GM20000 (cell line): ENCODE measurements at regions not wholly inside any gene's neighbourhood (a gene's known extent, or its start where the extent isn't known, plus 50 kb on each side); places are given as distances from the start of the nearest gene placed in this dataset.
"Not testable (repeated sequence)": the region's sequence is repeated elsewhere in the genome, so short reads cannot be mapped to it uniquely, and the experiment has no call there.

Experiments used
- DNase-seq: peaks from one replicate; pipeline ENCODE4 v3.0.0; 2012; ENCODE audit warnings: low spot score
- TF ChIP-seq, protein P1 (sequence below): IDR thresholded peaks from 2 replicates; pipeline ENCODE4 v1.5.1; 2012; ENCODE audit warnings: mild to moderate bottlenecking, control low read depth; ENCODE audit errors: extremely low read depth, missing control alignments

DNA sequence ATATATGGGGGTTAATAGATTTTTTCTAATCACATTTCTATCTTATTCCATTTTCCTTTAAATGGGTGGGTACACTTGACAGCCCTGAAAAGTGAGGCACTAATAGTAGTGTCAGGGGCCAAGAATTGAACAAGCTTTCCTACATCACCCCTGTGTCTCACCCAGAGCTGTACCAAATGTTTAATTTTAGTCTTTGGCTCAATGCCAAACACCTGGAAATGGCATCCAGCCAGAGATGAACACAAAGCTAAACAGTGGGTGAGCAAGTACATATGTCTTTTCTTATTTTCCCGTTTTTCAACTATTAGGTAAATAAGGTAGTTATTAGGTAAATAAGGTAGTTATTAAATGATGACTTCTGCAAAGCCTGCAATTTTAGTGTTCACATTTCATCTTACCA lies 276.3 kb upstream of the ERBB4 start:
- no peak for DNase-seq
- TF ChIP-seq, protein P1, sequence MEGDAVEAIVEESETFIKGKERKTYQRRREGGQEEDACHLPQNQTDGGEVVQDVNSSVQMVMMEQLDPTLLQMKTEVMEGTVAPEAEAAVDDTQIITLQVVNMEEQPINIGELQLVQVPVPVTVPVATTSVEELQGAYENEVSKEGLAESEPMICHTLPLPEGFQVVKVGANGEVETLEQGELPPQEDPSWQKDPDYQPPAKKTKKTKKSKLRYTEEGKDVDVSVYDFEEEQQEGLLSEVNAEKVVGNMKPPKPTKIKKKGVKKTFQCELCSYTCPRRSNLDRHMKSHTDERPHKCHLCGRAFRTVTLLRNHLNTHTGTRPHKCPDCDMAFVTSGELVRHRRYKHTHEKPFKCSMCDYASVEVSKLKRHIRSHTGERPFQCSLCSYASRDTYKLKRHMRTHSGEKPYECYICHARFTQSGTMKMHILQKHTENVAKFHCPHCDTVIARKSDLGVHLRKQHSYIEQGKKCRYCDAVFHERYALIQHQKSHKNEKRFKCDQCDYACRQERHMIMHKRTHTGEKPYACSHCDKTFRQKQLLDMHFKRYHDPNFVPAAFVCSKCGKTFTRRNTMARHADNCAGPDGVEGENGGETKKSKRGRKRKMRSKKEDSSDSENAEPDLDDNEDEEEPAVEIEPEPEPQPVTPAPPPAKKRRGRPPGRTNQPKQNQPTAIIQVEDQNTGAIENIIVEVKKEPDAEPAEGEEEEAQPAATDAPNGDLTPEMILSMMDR: no peak

DNA sequence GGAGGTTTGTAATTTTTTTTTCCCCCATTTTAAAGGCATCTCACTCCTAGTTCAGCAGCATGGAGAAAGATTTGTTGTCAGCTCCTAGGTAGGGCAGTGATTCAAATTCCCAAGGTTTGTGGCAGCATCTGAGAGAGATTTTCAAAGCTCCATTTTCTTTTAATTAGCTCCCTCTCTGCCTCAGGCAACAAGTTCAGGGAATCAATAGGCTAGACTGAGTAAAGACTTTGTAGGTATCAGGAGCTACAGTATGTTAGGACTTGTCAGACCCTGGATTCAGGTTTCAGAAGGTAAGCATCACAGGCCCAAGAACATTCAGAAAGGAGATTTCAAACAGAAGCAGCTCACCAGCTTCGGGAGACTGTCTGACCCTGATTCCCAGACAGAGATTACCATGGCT lies 273.3 kb upstream of the ERBB4 start:
- TF ChIP-seq, protein P1: no peak

DNA sequence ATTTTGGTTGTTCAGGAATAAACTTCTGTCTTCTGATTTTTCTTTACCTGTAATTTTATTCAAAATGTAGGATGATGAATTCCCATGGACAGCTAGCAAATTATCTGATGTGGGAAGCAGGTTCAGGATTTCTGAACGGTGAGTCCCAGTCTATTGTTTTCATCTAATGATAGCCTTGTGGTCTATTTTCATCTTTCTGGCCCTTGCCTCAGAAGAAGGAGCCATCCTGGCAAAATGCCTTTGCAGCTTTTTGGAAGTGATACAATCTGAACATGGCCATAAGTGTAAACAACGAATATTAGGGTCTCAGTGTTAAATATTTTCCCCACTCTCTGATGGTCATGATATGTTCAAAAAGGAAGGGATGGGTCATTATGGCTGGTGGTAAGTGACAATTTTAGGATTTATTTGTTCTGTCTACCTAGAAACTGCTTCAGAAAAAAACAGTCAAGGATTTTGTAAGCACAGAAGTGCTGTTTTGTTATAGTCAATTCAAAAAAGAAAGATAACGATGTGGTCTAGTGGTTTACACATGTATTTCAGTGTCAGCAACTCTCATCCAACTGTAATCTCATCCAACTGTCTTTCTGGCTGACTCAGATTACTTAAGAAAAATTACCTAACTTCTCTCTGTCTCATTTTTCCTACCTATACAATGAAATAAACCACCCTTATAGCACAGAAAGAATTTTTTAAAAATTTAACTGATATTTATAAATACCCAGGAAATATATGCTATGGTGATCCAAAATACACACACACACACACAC lies 272.6 kb upstream of the ERBB4 start:
- no peak for DNase-seq
- TF ChIP-seq, protein P1: no peak

More for the DNA sequence above, 273.3 kb upstream of the ERBB4 start:
- no peak for DNase-seq

DNA sequence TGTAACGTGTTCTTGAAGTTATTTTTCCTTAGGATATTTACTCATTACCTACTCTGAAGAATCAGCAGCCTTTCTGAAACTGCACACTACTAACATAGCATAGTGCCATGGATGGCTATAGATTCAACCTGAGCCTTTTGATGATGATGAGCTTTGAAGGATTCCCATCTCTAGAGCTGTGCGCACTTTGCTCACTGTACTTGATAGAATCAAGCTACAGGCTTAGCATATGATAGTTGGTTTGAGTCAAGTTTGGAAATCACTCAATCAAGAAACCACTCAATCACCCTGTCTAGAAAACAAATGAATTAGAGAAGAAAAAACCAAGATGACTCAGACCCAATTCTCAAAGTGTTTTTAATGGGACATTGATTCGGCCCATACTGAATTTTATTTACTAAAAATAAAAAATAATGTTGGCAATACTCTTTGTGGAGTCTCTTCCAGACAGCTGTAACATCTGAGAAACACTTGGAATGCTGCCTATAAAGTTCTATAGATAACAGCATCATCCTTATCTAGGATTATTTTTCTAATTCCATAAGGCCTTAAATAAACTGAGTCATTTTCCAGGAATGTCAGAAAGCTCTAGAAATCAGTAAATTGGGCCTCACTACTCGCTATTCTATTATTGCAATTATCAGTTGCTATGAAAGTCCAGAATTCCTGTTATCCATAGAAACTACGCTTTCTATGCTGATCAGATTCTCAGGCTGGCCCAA lies 259.0 kb upstream of the ERBB4 start:
- DNase-seq: no peak
- TF ChIP-seq, protein P1: no peak

DNA sequence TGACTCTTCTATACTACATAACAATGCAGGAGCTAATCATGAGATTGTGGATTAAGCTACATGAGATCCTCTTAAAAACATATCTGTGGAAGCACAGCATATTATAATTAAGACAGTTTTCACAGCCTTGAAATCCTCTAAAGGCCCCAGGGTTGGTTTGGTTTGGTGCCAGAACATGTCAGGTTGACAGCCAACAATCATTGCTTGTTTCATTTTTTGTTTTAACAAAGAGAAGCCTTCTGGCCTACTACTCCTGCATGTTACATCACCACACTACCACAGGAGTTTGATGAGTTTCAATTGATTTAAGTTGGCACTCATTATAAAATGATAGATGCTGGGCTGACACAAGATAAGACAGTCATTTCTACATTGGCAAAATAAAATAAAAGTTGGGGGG lies 255.9 kb upstream of the ERBB4 start:
- DNase-seq: no peak
- TF ChIP-seq, protein P1: no peak

DNA sequence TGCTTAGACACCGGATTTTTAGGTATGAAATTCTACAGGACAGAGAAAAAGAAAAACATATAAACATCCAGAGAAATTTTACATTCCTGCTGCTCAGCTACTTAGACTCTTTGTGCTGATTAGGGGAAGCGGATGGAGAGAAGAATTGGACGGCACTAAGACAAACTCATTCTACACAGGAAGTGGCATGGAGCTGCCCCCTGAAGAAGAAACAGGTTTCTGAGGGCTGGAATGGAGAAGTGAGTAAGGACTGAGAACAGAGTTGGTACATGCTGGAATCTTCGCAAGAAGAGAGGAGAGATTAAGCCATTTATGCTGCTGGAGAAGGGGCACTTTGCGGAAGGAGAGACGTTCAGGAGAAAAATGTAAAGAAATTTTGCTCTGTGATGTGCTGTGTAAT lies 253.0 kb upstream of the ERBB4 start:
- no peak for DNase-seq
- TF ChIP-seq, protein P1: no peak

DNA sequence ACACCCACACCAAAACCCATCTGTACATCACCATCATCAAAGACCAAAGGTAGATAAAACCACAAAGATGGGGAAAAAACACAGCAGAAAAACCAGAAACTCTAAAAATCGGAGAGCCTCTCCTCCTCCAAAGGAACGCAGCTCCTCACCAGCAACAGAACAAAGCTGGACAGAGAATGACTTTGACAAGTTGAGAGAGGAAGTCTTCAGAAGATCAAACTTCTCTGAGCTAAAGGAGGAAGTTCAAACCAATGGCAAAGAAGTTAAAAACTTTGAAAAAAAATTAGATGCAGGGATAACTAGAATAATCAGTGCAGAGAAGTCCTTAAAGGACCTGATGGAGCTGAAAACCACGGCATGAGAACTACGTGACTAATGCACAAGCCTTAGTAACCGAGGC lies 247.5 kb upstream of the ERBB4 start:
- not testable (repeated sequence) for DNase-seq
